Lower leg skin (tissue), 4 donors: ENCODE measurements at regions not wholly inside any gene's neighbourhood (a gene's known extent, or its start where the extent isn't known, plus 50 kb on each side); places are given as distances from the start of the nearest gene placed in this dataset.
"Not testable (repeated sequence)": the region's sequence is repeated elsewhere in the genome, so short reads cannot be mapped to it uniquely, and the experiment has no call there.

Experiments
- DNase-seq, 2 donors: peaks; one replicate each; pipeline ENCODE4 v3.0.0-alpha.2; 2019; ENCODE audit warnings: low spot score in 2 of 2
- H3K4me3 ChIP-seq: fragments of 200-600 bp; sonication (generic); 2 replicates; pipeline ENCODE4 v1.5.1; 2017; ENCODE audit warnings: mild to moderate bottlenecking, low read depth; ENCODE audit not compliant: poor library complexity, severe bottlenecking
- POLR2A ChIP-seq, 2 donors: fragments of 450-650 bp; IDR thresholded peaks; one replicate each; pipeline ENCODE4 v1.6.1; 2016 to 2017; ENCODE audit warnings: antibody characterized with exemption in 2 of 2, mild to moderate bottlenecking in 1 of 2, moderate library complexity in 1 of 2
- WGBS, 2 donors: methylation state at CpG; one replicate each; pipeline ENCODE4 v1.1.5; 2018; 5-methylcytosine and 5-hydroxymethylcytosine counted together
- intact Hi-C: fragments of 100-400 bp; cut with DNase I; formaldehyde crosslinking; loops from one replicate; pipeline ENCODE4 v1.15.0; 2023; ENCODE audit warnings: low total_unique reads
- TF ChIP-seq, protein P1 (sequence below), 3 donors: fragments of 450-650 bp; IDR thresholded peaks; one replicate each; pipeline ENCODE4 v1.5.1; 2016; ENCODE audit warnings: antibody characterized with exemption in 3 of 3, mild to moderate bottlenecking in 3 of 3, moderate library complexity in 2 of 3

- whole genome bisulfite sequencing, 2 donors = 90 to 94% methylated on average over 8 of the region's 8 CpGs
Observed at GRCh38 chr20:56730003-56730402, 100.9 kb downstream of the TFAP2C start.

GRCh38 chr20:56730996-56731395 is 101.9 kb downstream of the TFAP2C start:
- no peak for TF ChIP-seq POLR2A (IDR thresholded peaks at IDR 0.05)
- TF ChIP-seq, protein P1, sequence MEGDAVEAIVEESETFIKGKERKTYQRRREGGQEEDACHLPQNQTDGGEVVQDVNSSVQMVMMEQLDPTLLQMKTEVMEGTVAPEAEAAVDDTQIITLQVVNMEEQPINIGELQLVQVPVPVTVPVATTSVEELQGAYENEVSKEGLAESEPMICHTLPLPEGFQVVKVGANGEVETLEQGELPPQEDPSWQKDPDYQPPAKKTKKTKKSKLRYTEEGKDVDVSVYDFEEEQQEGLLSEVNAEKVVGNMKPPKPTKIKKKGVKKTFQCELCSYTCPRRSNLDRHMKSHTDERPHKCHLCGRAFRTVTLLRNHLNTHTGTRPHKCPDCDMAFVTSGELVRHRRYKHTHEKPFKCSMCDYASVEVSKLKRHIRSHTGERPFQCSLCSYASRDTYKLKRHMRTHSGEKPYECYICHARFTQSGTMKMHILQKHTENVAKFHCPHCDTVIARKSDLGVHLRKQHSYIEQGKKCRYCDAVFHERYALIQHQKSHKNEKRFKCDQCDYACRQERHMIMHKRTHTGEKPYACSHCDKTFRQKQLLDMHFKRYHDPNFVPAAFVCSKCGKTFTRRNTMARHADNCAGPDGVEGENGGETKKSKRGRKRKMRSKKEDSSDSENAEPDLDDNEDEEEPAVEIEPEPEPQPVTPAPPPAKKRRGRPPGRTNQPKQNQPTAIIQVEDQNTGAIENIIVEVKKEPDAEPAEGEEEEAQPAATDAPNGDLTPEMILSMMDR (IDR thresholded peaks at IDR 0.05) = no peak
- intact Hi-C loops = no loop called here
- DNase-seq = no peak
- no peak overlapping the region for H3K4me3 ChIP-seq
- WGBS, 2 donors = 71 to 80% methylated on average over 7 of the region's 7 CpGs

More at GRCh38 chr20:56730003-56730402, 100.9 kb downstream of the TFAP2C start:
- intact Hi-C loops = no loop called here
- TF ChIP-seq, protein P1 (IDR thresholded peaks at IDR 0.05) = no peak
- no peak for TF ChIP-seq POLR2A (IDR thresholded peaks at IDR 0.05)
- H3K4me3 ChIP-seq = no peak overlapping the region
- DNase-seq = no peak

DNA sequence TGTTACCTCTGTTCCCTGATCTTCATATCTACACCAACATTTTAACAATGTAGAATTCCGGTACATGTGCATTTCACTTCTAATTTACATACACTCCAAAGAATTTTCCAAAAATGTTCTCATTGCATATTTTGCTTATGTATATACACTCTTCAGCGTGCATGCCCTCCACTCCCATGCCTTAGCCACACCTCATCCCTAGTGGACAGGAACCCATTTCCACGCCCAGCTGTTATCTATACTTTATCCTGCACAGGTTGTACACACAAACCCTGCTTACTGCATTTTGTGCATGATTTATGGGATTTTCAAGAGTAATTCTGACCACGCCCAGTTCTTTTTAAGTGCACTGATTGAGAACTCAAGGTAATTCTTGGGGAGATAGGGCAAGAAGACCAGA is 102.4 kb downstream of the TFAP2C start:
- 83 to 90% methylated on average over 4 of the region's 4 CpGs for WGBS, 2 donors
- intact Hi-C loops = no loop called here

DNA sequence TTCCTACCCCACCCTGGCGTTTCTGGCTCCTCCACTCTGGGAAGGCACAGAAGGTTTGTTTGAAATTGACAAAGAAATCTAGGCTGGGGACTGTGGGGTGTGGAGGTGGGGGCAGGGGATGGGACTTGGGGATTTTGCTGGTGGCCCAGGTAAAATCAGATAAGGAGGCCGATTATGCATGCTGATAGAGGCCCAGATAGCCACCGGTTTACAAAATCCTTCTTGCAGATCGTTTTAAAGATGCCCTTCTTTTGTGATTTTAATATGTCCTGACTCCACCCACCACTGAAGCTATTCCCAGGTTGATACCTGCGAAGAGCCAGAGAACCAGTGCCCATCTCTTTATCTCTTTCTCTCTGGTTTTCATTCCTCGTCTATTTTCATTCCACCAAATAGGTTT is 104.9 kb downstream of the TFAP2C start:
- intact Hi-C loops = no loop called here
- WGBS, 2 donors = 39 to 56% methylated on average over 6 of the region's 6 CpGs
- no peak overlapping the region for H3K4me3 ChIP-seq
- no peak for DNase-seq
- TF ChIP-seq POLR2A (IDR thresholded peaks at IDR 0.05) = no peak
- TF ChIP-seq, protein P1 (IDR thresholded peaks at IDR 0.05) = no peak

More for the DNA sequence above, 102.4 kb downstream of the TFAP2C start:
- no peak for TF ChIP-seq POLR2A (IDR thresholded peaks at IDR 0.05)
- TF ChIP-seq, protein P1 (IDR thresholded peaks at IDR 0.05) = no peak
- H3K4me3 ChIP-seq = no peak overlapping the region
- no peak for DNase-seq

GRCh38 chr20:56735084-56735642 is 106.1 kb downstream of the TFAP2C start:
- 51 to 63% methylated on average over 15 of the region's 15 CpGs for WGBS, 2 donors
- H3K4me3 ChIP-seq = no peak overlapping the region
- intact Hi-C loops = no loop called here
- TF ChIP-seq, protein P1 (IDR thresholded peaks at IDR 0.05) = no peak
- no peak for TF ChIP-seq POLR2A (IDR thresholded peaks at IDR 0.05)
- DNase-seq = no peak

DNA sequence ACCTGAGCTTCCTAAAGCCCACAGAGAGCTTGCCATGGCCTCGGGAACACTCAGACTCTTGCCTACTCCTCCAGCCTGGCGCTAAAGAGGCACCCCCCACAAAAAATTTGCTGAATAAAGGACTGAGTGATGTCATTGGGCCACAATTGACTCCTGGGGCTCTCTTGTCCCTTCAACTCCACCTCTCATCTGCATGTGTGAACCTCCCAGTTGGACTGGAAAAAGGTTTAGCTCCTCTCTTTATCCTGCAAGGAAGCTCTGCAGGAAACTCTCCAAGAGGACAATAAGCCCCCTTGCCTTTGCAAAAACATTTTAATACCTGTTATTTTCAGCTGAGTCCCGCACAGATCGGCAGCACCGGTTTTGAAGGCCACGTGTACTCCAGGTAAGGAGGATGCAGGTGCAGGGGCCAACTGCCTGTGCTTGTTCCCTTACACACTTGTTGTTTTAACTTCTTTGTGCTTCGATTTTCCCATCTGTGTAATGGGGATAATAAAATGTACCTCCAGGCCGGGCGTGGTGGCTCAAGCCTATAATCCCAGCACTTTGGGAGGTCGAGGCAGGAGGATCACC is 107.3 kb downstream of the TFAP2C start:
- intact Hi-C loops = no loop called here
- TF ChIP-seq, protein P1 (IDR thresholded peaks at IDR 0.05) = no peak
- no peak for TF ChIP-seq POLR2A (IDR thresholded peaks at IDR 0.05)
- DNase-seq = no peak
- 59 to 66% methylated on average over 10 of the region's 10 CpGs for WGBS, 2 donors
- no peak overlapping the region for H3K4me3 ChIP-seq

DNA sequence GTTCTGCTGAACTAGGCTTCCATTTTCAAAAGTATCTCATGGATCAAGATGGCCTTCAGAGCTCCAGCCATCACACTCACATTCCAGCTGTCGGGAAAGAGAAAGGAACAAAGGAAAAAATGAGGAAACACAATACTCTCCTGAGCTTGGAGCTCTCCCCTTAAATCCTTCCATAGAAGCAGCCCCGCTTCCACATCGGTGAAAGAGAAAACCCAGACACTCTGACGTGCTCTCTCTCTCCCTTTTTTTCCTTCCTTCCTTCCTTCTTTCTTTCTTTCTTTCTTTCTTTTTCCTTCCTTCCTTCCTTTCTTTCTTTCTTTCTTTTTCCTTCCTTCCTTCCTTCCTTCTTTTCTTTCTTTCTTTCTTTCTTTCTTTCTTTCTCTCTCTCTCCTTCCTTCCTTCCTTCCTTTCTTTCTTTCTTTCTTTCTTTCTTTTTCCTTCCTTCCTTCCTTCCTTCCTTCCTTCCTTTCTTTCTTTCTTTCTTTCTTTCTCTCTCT is 115.3 kb downstream of the TFAP2C start:
- DNase-seq = not testable (repeated sequence)

More for the DNA sequence above, 115.3 kb downstream of the TFAP2C start:
- H3K4me3 ChIP-seq, intact Hi-C loops: not testable (repeated sequence)
- 89 to 95% methylated on average over 4 of the region's 4 CpGs for WGBS, 2 donors
